PC-9 (cell line): ENCODE measurements at regions not wholly inside any gene's neighbourhood (a gene's known extent, or its start where the extent isn't known, plus 50 kb on each side); places are given as distances from the start of the nearest gene placed in this dataset.

Experiments
- BruUV-seq: library from RNA; stranded (reverse); fragments of 400-500 nt; replicated peaks from 2 replicates; lab custom pipeline; 2021; lab: Mats Ljungman, UMichigan
- CTCF ChIA-PET: fragments of 300-600 bp; sonication (Branson Sonifier 250); formaldehyde crosslinking; loops from one replicate; lab custom pipeline; 2022; ENCODE audit warnings: antibody characterized with exemption; lab: Charles Lee
- POLR2A ChIA-PET: fragments of 300-600 bp; sonication (Branson Sonifier 250); formaldehyde crosslinking; loops from one replicate; lab custom pipeline; 2022; ENCODE audit warnings: antibody characterized with exemption; ENCODE audit not compliant: unreplicated experiment; lab: Charles Lee
- DNase-seq, 2 experiments: peaks; one replicate each; pipeline versions ENCODE4 v3.0.0 to v3.0.0-alpha.2; 2015 to 2022; ENCODE audit warnings: mixed read lengths in 1 of 2
- H2AFZ ChIP-seq: fragments of 200-600 bp; sonication (generic); 2 replicates; pipeline ENCODE4 v1.8.1; 2017; ENCODE audit warnings: antibody characterized with exemption
- H3F3A ChIP-seq: fragments of 200-600 bp; sonication (generic); 2 replicates; pipeline ENCODE4 v1.8.1; 2017; ENCODE audit warnings: antibody characterized with exemption, mild to moderate bottlenecking, low read depth; ENCODE audit not compliant: insufficient read depth
- H3K27ac ChIP-seq: fragments of 200-600 bp; sonication (generic); 2 replicates; pipeline ENCODE4 v1.6.1; 2016; ENCODE audit warnings: mixed run types
- H3K27me3 ChIP-seq: fragments of 200-600 bp; sonication (generic); 2 replicates; pipeline ENCODE4 v1.6.1; 2016; ENCODE audit warnings: low read depth, mixed run types; ENCODE audit not compliant: insufficient read depth
- H3K36me3 ChIP-seq: fragments of 200-600 bp; sonication (generic); 2 replicates; pipeline ENCODE4 v1.6.1; 2016; ENCODE audit warnings: low read depth, mixed run types
- H3K4me1 ChIP-seq: fragments of 200-600 bp; sonication (generic); replicated peaks from 2 replicates; pipeline ENCODE4 v1.6.1; 2016; ENCODE audit warnings: mixed run types; ENCODE audit not compliant: insufficient read depth
- H3K4me2 ChIP-seq: fragments of 200-600 bp; sonication (generic); 2 replicates; pipeline ENCODE4 v1.6.1; 2017; ENCODE audit warnings: mixed run types
- H3K4me3 ChIP-seq: fragments of 200-600 bp; sonication (generic); 2 replicates; pipeline ENCODE4 v1.6.1; 2016; ENCODE audit warnings: mixed run types
- H3K79me2 ChIP-seq: fragments of 200-600 bp; sonication (generic); 2 replicates; pipeline ENCODE4 v1.6.1; 2017; ENCODE audit warnings: low read depth, mixed run types
- H3K9me2 ChIP-seq: fragments of 200-600 bp; sonication (generic); 2 replicates; pipeline ENCODE4 v1.8.1; 2017; ENCODE audit warnings: mild to moderate bottlenecking; ENCODE audit not compliant: insufficient read depth
- H3K9me3 ChIP-seq: fragments of 200-600 bp; sonication (generic); 2 replicates; pipeline ENCODE4 v1.8.1; 2016; ENCODE audit warnings: low read depth; ENCODE audit not compliant: insufficient read depth
- H4K20me1 ChIP-seq: fragments of 200-600 bp; sonication (generic); 2 replicates; pipeline ENCODE4 v1.8.1; 2017; ENCODE audit not compliant: insufficient read depth
- EZH2 ChIP-seq: fragments of 200-600 bp; sonication (generic); IDR thresholded peaks from 2 replicates; pipeline ENCODE4 v1.8.0; 2017; ENCODE audit warnings: antibody characterized with exemption, low read depth
- intact Hi-C: fragments of 100-400 bp; cut with micrococcal nuclease; formaldehyde crosslinking; loops from one replicate; pipeline ENCODE4 v1.10.0; 2022; ENCODE audit not compliant: unreplicated experiment
- TF ChIP-seq, protein P1 (sequence below): fragments of 200-600 bp; sonication (generic); conservative IDR thresholded peaks from 2 replicates; pipeline ENCODE4 v1.6.1; 2017; ENCODE audit warnings: mixed run types, antibody characterized with exemption, mild to moderate bottlenecking, moderate library complexity

DNA sequence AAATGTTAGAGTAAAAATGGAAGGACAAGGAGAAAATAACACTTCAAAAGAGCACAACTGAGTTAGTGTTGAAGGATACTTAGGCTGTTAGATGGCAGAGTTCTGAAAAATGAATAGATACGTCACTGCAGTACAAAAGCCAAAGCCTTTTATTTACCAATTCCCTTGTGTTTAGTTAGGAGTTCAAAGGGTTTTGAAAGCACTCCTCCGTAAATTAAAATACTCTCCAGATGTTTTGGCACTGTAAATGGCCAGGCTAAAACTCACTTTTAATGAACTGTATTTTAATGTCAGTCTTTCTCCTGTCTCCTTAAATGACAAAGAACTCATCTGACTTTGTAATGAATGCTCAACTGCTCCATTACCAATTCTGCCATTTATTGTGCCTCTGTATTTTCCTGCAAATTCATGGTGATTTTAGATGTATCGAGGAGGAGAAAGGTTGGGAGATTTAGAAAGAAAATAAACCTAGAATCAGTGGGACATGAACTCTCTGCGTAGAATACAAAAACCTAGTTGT, 1727.2 kb downstream of the MAT2B start:
- DNase-seq = no peak
- H2AFZ ChIP-seq = no peak overlapping the region
- no peaks in the 10 kb centered on the region for H3K27me3 ChIP-seq
- no peaks in the 10 kb centered on the region for H3F3A ChIP-seq
- no peaks in the 10 kb centered on the region for H3K36me3 ChIP-seq
- H3K4me3 ChIP-seq = no peak overlapping the region
- no TSS peak for BruUV-seq
- ChIA-PET POLR2A (no interaction called here), CTCF (no interaction called here)
- no peak overlapping the region for H3K27ac ChIP-seq
- no peak for TF ChIP-seq EZH2
- TF ChIP-seq, protein P1, sequence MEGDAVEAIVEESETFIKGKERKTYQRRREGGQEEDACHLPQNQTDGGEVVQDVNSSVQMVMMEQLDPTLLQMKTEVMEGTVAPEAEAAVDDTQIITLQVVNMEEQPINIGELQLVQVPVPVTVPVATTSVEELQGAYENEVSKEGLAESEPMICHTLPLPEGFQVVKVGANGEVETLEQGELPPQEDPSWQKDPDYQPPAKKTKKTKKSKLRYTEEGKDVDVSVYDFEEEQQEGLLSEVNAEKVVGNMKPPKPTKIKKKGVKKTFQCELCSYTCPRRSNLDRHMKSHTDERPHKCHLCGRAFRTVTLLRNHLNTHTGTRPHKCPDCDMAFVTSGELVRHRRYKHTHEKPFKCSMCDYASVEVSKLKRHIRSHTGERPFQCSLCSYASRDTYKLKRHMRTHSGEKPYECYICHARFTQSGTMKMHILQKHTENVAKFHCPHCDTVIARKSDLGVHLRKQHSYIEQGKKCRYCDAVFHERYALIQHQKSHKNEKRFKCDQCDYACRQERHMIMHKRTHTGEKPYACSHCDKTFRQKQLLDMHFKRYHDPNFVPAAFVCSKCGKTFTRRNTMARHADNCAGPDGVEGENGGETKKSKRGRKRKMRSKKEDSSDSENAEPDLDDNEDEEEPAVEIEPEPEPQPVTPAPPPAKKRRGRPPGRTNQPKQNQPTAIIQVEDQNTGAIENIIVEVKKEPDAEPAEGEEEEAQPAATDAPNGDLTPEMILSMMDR = no peak
- H4K20me1 ChIP-seq = no peaks in the 10 kb centered on the region
- H3K9me2 ChIP-seq = no peaks in the 10 kb centered on the region
- intact Hi-C loops = no loop called here
- no peak overlapping the region for H3K4me2 ChIP-seq
- H3K4me1 ChIP-seq = no peaks in the 10 kb centered on the region
- no peaks in the 10 kb centered on the region for H3K9me3 ChIP-seq
- no peaks in the 10 kb centered on the region for H3K79me2 ChIP-seq

DNA sequence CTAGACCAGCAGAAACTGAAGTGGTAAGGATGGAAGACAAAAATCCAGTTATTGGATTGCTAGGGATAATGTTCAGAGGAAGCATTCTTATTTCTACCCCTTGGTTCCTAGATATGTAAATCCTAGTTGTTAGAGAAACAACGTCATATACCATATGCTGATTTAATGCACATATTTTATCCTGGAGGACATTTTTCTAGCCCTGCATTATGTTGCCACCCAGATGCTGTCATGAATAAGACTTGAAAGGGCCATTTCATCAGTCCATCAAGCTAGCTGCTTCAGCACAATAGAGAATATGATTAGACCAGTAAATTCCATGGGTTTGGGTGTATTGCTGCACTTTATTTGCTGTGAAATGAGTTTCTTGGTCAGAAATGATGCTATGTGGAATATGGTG, 1736.4 kb downstream of the MAT2B start:
- BruUV-seq = no TSS peak
- no peak for TF ChIP-seq EZH2
- TF ChIP-seq, protein P1 = no peak
- no peaks in the 10 kb centered on the region for H4K20me1 ChIP-seq
- no peak overlapping the region for H3K4me3 ChIP-seq
- ChIA-PET POLR2A (no interaction called here), CTCF (no interaction called here)
- H3K36me3 ChIP-seq = no peaks in the 10 kb centered on the region
- H3K4me1 ChIP-seq = no peaks in the 10 kb centered on the region
- no peak for DNase-seq
- no peak overlapping the region for H3K4me2 ChIP-seq
- no peaks in the 10 kb centered on the region for H3K9me2 ChIP-seq
- H3K27ac ChIP-seq = no peak overlapping the region
- no peaks in the 10 kb centered on the region for H3F3A ChIP-seq
- H3K79me2 ChIP-seq = no peaks in the 10 kb centered on the region
- no peaks in the 10 kb centered on the region for H3K9me3 ChIP-seq
- H2AFZ ChIP-seq = no peak overlapping the region
- intact Hi-C loops = no loop called here
- no peaks in the 10 kb centered on the region for H3K27me3 ChIP-seq

DNA sequence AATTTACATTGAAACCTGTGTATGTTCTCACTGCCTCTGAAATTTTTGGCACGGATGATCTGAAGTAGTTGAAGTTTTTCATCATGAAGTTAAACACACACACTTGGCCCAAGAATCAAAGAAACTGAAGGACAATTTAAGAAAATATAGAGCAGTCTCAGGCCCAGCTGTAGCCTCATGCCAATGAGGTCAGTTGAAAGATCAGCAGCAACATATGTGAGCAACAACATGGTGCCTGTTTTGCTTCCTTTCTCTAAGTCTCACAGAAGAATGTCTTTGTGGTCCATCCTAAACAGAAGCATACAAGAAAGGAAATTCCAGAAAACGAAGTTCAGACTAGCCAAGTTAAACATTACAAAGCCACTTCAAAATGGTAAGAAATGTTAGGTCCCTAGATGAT, 1737.2 kb downstream of the MAT2B start:
- CTCF ChIA-PET = no interaction called here
- TF ChIP-seq EZH2 = no peak
- TF ChIP-seq, protein P1 = no peak
- Histone ChIP-seq H2AFZ (no peak overlapping the region), H3K4me1 (no peaks in the 10 kb centered on the region), H3K27me3 (no peaks in the 10 kb centered on the region), H3K36me3 (no peaks in the 10 kb centered on the region), H3K9me3 (no peaks in the 10 kb centered on the region), H3K79me2 (no peaks in the 10 kb centered on the region), H3K27ac (no peak overlapping the region), H3K4me3 (no peak overlapping the region), H3K9me2 (no peaks in the 10 kb centered on the region), H4K20me1 (no peaks in the 10 kb centered on the region), H3K4me2 (no peak overlapping the region), H3F3A (no peaks in the 10 kb centered on the region)
- no TSS peak for BruUV-seq
- POLR2A ChIA-PET = no interaction called here
- intact Hi-C loops = no loop called here
- DNase-seq = no peak
